ENCODE measurements at regions not wholly inside any gene's neighbourhood (a gene's known extent, or its start where the extent isn't known, plus 50 kb on each side); places are given as distances from the start of the nearest gene placed in this dataset.

DNA sequence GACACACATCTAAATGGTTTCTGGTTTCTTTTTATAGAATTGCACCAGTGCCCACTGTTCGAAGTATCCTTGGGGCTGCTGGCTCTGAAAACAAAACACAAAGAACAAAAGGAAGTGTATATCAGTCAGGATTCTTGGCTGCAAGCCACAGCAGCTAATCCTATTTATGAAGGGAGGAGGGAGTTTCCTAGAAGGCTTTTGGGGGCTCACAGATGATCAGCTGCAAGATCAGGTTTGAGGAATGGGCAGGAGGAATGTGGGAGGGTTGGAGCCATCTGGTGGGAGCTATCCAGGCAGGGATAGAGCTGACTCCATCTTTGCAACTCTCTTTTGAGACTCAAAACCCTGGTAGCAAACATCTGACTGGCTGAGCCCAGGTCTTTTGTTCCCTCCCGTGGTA lies 118.3 kb upstream of the EEF2KMT start:
- TF ChIP-seq, protein P1, sequence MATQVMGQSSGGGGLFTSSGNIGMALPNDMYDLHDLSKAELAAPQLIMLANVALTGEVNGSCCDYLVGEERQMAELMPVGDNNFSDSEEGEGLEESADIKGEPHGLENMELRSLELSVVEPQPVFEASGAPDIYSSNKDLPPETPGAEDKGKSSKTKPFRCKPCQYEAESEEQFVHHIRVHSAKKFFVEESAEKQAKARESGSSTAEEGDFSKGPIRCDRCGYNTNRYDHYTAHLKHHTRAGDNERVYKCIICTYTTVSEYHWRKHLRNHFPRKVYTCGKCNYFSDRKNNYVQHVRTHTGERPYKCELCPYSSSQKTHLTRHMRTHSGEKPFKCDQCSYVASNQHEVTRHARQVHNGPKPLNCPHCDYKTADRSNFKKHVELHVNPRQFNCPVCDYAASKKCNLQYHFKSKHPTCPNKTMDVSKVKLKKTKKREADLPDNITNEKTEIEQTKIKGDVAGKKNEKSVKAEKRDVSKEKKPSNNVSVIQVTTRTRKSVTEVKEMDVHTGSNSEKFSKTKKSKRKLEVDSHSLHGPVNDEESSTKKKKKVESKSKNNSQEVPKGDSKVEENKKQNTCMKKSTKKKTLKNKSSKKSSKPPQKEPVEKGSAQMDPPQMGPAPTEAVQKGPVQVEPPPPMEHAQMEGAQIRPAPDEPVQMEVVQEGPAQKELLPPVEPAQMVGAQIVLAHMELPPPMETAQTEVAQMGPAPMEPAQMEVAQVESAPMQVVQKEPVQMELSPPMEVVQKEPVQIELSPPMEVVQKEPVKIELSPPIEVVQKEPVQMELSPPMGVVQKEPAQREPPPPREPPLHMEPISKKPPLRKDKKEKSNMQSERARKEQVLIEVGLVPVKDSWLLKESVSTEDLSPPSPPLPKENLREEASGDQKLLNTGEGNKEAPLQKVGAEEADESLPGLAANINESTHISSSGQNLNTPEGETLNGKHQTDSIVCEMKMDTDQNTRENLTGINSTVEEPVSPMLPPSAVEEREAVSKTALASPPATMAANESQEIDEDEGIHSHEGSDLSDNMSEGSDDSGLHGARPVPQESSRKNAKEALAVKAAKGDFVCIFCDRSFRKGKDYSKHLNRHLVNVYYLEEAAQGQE (IDR thresholded peaks at IDR 0.05; ENCODE audit: insufficient read depth in 1 of 2, low read depth in 2 of 2, low read length in 2 of 2) = no peak
- TF ChIP-seq SIN3A (IDR thresholded peaks at IDR 0.05; ENCODE audit: borderline replicate concordance, insufficient read depth, low read length) (no peak), TAF1 (IDR thresholded peaks at IDR 0.05; ENCODE audit: borderline replicate concordance, insufficient read depth, low read length) (no peak)
